Panc1 (cell line): ENCODE measurements at regions not wholly inside any gene's neighbourhood (a gene's known extent, or its start where the extent isn't known, plus 50 kb on each side); places are given as distances from the start of the nearest gene placed in this dataset.
A peak's percentile ranks its signal among the peaks of the same experiment; 100 is the strongest.

Experiments
- ATAC-seq: fragments of 200-7000 bp; cut with Tn5 transposase; 2 replicates; pipeline ENCODE4 v1.9.1; 2020; ENCODE audit warnings: mild to moderate bottlenecking, moderate library complexity
- BruUV-seq: library from RNA; stranded (reverse); fragments of 400-500 nt; replicated peaks from 2 replicates; lab custom pipeline; 2021; lab: Mats Ljungman, UMichigan
- CTCF ChIA-PET: fragments of 300-600 bp; sonication (Branson Sonifier 250); formaldehyde crosslinking; loops from one replicate; lab custom pipeline; 2022; ENCODE audit warnings: antibody characterized with exemption; lab: Charles Lee
- POLR2A ChIA-PET: fragments of 300-600 bp; sonication (Branson Sonifier 250); formaldehyde crosslinking; loops from one replicate; lab custom pipeline; 2022; ENCODE audit warnings: antibody characterized with exemption; lab: Charles Lee
- DNase-seq: peaks from one replicate; pipeline ENCODE4 v3.0.0-alpha.2; 2010; ENCODE audit warnings: low read depth, low spot score
- H3K27ac ChIP-seq: 2 replicates; pipeline ENCODE4 v1.5.1; 2011; ENCODE audit warnings: mild to moderate bottlenecking, low read length, inconsistent platforms
- H3K27me3 ChIP-seq: fragments of 200-500 bp; sonication (Bioruptor generic); 2 replicates; pipeline ENCODE4 v1.6.0; 2014; ENCODE audit warnings: low read length, inconsistent platforms; ENCODE audit not compliant: control insufficient read depth, insufficient read depth
- H3K36me3 ChIP-seq: fragments of 200-500 bp; sonication (Bioruptor generic); 2 replicates; pipeline ENCODE4 v1.5.1; 2014; ENCODE audit warnings: inconsistent platforms, mild to moderate bottlenecking, low read length, moderate library complexity; ENCODE audit not compliant: control insufficient read depth, insufficient read depth
- H3K4me1 ChIP-seq: 2 replicates; pipeline ENCODE4 v1.5.1; 2011; ENCODE audit warnings: inconsistent platforms, mild to moderate bottlenecking, low read length, moderate library complexity; ENCODE audit not compliant: control insufficient read depth, insufficient read depth
- H3K4me3 ChIP-seq, 2 experiments: 2 replicates each; pipeline ENCODE4 v1.5.1; 2011 to 2012; ENCODE audit warnings: low read depth in 2 of 2, low read length in 2 of 2, mild to moderate bottlenecking in 2 of 2, inconsistent platforms in 1 of 2, moderate library complexity in 1 of 2
- H3K9me3 ChIP-seq: fragments of 200-500 bp; sonication (Bioruptor generic); 2 replicates; pipeline ENCODE4 v1.5.1; 2014; ENCODE audit warnings: low read depth, mild to moderate bottlenecking, inconsistent platforms, low read length, moderate library complexity; ENCODE audit not compliant: control insufficient read depth, insufficient read depth
- POLR2AphosphoS5 ChIP-seq: IDR thresholded peaks from 2 replicates; pipeline ENCODE4 v1.6.1; 2012; ENCODE audit warnings: mild to moderate bottlenecking, low read depth, low read length, moderate library complexity
- SIN3A ChIP-seq: IDR thresholded peaks from 2 replicates; pipeline ENCODE4 v1.6.1; 2012; ENCODE audit warnings: low read depth, mild to moderate bottlenecking, low read length, moderate library complexity, borderline replicate concordance; ENCODE audit not compliant: insufficient read depth
- TCF7L2 ChIP-seq: IDR thresholded peaks from 2 replicates; pipeline ENCODE4 v1.6.1; 2011; ENCODE audit warnings: mild to moderate bottlenecking, low read depth, low read length, inconsistent platforms
- in situ Hi-C: cut with HindIII; loops from 2 replicates; pipeline ENCODE4 v1.10.0; 2016; ENCODE audit warnings: low sequenced_read_pairs, low pct_unique_long_range_greater_than_20kb
- intact Hi-C: fragments of 100-400 bp; cut with micrococcal nuclease; formaldehyde crosslinking; loops from one replicate; pipeline ENCODE4 v1.10.0; 2022; ENCODE audit not compliant: unreplicated experiment
- TF ChIP-seq, protein P1 (sequence below): fragments of 450-650 bp; IDR thresholded peaks from 2 replicates; pipeline ENCODE4 v1.5.1; 2017; ENCODE audit warnings: mild to moderate bottlenecking
- TF ChIP-seq, protein P2 (sequence below), 2 experiments: IDR thresholded peaks; 2 replicates each; pipeline ENCODE4 v1.6.1; 2011 to 2012; ENCODE audit warnings: low read depth in 2 of 2, control low read depth in 1 of 2, low read length in 1 of 2, mild to moderate bottlenecking in 1 of 2, moderate library complexity in 1 of 2; ENCODE audit not compliant: insufficient read depth in 1 of 2

DNA sequence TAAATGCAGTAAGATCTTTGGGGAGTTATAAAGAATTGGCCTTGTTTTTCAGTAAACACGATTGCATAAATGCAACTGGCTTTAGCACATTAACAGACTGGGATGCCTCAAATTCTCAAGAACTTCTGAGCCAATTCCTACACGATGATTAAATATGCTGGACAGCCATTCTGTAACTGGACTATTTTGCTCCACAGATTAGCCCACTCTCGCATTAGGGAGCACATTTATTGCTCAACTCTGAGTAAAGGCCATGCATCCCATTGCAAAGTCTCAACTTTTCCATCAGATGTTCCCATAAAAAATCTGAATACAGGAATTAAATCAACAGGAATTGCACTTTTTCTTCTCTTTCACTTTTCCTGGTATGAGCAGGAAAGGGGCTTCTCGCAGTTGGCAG lies 66.7 kb upstream of the PRICKLE2 start:
- H3K36me3 ChIP-seq: no peaks in the 10 kb centered on the region
- TF ChIP-seq POLR2AphosphoS5 (no peak), TCF7L2 (no peak), SIN3A (no peak)
- TF ChIP-seq, protein P1, sequence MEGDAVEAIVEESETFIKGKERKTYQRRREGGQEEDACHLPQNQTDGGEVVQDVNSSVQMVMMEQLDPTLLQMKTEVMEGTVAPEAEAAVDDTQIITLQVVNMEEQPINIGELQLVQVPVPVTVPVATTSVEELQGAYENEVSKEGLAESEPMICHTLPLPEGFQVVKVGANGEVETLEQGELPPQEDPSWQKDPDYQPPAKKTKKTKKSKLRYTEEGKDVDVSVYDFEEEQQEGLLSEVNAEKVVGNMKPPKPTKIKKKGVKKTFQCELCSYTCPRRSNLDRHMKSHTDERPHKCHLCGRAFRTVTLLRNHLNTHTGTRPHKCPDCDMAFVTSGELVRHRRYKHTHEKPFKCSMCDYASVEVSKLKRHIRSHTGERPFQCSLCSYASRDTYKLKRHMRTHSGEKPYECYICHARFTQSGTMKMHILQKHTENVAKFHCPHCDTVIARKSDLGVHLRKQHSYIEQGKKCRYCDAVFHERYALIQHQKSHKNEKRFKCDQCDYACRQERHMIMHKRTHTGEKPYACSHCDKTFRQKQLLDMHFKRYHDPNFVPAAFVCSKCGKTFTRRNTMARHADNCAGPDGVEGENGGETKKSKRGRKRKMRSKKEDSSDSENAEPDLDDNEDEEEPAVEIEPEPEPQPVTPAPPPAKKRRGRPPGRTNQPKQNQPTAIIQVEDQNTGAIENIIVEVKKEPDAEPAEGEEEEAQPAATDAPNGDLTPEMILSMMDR: no peak
- TF ChIP-seq, protein P2, sequence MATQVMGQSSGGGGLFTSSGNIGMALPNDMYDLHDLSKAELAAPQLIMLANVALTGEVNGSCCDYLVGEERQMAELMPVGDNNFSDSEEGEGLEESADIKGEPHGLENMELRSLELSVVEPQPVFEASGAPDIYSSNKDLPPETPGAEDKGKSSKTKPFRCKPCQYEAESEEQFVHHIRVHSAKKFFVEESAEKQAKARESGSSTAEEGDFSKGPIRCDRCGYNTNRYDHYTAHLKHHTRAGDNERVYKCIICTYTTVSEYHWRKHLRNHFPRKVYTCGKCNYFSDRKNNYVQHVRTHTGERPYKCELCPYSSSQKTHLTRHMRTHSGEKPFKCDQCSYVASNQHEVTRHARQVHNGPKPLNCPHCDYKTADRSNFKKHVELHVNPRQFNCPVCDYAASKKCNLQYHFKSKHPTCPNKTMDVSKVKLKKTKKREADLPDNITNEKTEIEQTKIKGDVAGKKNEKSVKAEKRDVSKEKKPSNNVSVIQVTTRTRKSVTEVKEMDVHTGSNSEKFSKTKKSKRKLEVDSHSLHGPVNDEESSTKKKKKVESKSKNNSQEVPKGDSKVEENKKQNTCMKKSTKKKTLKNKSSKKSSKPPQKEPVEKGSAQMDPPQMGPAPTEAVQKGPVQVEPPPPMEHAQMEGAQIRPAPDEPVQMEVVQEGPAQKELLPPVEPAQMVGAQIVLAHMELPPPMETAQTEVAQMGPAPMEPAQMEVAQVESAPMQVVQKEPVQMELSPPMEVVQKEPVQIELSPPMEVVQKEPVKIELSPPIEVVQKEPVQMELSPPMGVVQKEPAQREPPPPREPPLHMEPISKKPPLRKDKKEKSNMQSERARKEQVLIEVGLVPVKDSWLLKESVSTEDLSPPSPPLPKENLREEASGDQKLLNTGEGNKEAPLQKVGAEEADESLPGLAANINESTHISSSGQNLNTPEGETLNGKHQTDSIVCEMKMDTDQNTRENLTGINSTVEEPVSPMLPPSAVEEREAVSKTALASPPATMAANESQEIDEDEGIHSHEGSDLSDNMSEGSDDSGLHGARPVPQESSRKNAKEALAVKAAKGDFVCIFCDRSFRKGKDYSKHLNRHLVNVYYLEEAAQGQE (IDR thresholded peaks at IDR 0.05; ENCODE audit: insufficient read depth in 1 of 2, low read depth in 2 of 2, low read length in 1 of 2): no peak
- H3K4me3 ChIP-seq: no peak overlapping the region
- H3K4me1 ChIP-seq: no peaks in the 10 kb centered on the region
- no TSS peak for BruUV-seq
- ChIA-PET POLR2A (no interaction called here), CTCF (no interaction called here)
- no peak overlapping the region for H3K27ac ChIP-seq
- no peak for DNase-seq
- H3K9me3 ChIP-seq: no peaks in the 10 kb centered on the region
- intact Hi-C loops (no loop called here), in situ Hi-C loops (no loop called here)
- no peak for ATAC-seq
- H3K27me3 ChIP-seq: no peaks in the 10 kb centered on the region

DNA sequence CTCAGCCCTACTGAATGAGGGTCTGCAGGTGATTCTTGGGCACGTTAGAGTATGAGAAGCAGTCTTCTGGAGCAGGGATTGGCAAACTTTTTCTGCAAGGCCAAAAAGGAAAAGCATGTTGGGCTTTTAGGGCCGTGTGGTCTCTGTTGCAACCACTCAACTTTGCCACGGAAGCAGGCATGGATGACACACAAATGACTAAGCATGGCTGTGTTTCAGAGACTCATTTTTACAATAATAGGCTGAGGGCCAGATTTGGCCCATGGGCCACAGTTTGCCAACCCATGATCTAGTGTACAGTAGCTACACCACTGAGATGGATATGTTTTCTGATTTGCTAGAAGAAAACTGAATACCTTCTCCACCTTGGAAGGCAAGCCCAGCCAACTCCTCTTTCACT lies 66.1 kb upstream of the PRICKLE2 start:
- ATAC-seq (no peak), DNase-seq (peak; percentile 38)
- Histone ChIP-seq H3K36me3 (no peaks in the 10 kb centered on the region), H3K9me3 (no peaks in the 10 kb centered on the region), H3K4me3 (no peak overlapping the region), H3K27me3 (no peaks in the 10 kb centered on the region), H3K27ac (no peak overlapping the region), H3K4me1 (no peaks in the 10 kb centered on the region)
- TF ChIP-seq POLR2AphosphoS5: no peak
- TF ChIP-seq, protein P2 (IDR thresholded peaks at IDR 0.05; ENCODE audit: insufficient read depth in 1 of 2, low read depth in 2 of 2, low read length in 1 of 2): no peak
- BruUV-seq: no TSS peak
- POLR2A ChIA-PET: no interaction called here
- intact Hi-C loops: no loop called here
- CTCF ChIA-PET: no interaction called here
- in situ Hi-C loops: no loop called here
